ENCODE measurements at regions not wholly inside any gene's neighbourhood (a gene's known extent, or its start where the extent isn't known, plus 50 kb on each side); places are given as distances from the start of the nearest gene placed in this dataset.

DNA sequence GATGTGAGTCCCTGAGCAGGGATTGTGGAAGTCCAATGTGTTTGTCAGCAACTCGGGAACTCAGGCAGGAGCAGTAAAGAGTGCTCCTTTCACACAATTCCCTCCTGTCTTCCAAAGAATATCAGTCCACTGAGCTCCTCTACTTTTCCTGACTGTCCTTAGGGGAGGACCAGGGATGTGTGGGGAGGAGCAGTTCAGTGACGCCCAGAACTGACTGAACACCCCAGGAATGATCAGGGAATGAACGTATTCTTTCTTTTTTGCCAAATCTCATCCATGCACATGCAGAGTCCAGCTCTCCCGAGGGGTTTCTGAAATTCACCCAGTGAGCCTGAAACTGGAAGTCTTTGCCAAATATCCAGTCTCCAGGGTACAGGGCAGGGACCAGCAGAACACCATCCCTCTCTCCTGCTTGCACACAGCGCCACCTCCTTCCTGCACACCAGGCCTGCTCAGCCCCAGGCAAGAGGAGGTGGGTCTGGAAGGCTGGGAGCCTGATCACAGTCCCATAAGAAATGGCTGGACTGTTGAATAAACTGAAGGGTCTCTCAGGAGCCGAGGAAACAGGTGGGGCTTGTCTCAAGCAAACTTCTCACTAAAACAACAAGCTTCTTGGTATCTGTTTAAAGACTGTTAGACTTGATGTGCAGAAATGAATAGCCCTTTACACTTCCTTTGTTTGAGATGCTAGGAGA is 294.7 kb downstream of the C7orf25 start:
- DNase-seq = no peak
- 90 to 100% methylated on average over 2 to 6 of the region's 6 CpGs for WGBS, 2 experiments (ENCODE audit: insufficient coverage in 1 of 2, insufficient read length in 1 of 2)
- Mint-ChIP-seq H3K4me1 (no peaks in the 10 kb centered on the region), H3K36me3 (ENCODE audit: low read depth) (no peaks in the 10 kb centered on the region), H3K27me3 (ENCODE audit: insufficient read depth) (no peaks in the 10 kb centered on the region), H3K4me3 (no peak overlapping the region), H3K27ac (no peak overlapping the region), H3K9me3 (no peaks in the 10 kb centered on the region)
- no peaks in the 10 kb centered on the region for H3K4me1 ChIP-seq (ENCODE audit: control insufficient read depth, insufficient read depth, low read length)
- H3K4me3 ChIP-seq (ENCODE audit: low read length) = no peak overlapping the region
- no peaks in the 10 kb centered on the region for H3K9me3 ChIP-seq (ENCODE audit: control insufficient read depth, low read length)
- H3K27ac ChIP-seq (ENCODE audit: low read depth, low read length) = no peak overlapping the region
- no peaks in the 10 kb centered on the region for H3K27me3 ChIP-seq (ENCODE audit: control insufficient read depth, insufficient read depth, low read length, poor library complexity, severe bottlenecking)
- H3K36me3 ChIP-seq (ENCODE audit: control insufficient read depth, insufficient read depth, low read length) = no peaks in the 10 kb centered on the region
- TF ChIP-seq, protein P1, sequence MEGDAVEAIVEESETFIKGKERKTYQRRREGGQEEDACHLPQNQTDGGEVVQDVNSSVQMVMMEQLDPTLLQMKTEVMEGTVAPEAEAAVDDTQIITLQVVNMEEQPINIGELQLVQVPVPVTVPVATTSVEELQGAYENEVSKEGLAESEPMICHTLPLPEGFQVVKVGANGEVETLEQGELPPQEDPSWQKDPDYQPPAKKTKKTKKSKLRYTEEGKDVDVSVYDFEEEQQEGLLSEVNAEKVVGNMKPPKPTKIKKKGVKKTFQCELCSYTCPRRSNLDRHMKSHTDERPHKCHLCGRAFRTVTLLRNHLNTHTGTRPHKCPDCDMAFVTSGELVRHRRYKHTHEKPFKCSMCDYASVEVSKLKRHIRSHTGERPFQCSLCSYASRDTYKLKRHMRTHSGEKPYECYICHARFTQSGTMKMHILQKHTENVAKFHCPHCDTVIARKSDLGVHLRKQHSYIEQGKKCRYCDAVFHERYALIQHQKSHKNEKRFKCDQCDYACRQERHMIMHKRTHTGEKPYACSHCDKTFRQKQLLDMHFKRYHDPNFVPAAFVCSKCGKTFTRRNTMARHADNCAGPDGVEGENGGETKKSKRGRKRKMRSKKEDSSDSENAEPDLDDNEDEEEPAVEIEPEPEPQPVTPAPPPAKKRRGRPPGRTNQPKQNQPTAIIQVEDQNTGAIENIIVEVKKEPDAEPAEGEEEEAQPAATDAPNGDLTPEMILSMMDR (conservative IDR thresholded peaks at IDR 0.05) = no peak
- H3K9ac ChIP-seq (ENCODE audit: extremely low read depth, low read length, poor library complexity, severe bottlenecking) = no peak overlapping the region

DNA sequence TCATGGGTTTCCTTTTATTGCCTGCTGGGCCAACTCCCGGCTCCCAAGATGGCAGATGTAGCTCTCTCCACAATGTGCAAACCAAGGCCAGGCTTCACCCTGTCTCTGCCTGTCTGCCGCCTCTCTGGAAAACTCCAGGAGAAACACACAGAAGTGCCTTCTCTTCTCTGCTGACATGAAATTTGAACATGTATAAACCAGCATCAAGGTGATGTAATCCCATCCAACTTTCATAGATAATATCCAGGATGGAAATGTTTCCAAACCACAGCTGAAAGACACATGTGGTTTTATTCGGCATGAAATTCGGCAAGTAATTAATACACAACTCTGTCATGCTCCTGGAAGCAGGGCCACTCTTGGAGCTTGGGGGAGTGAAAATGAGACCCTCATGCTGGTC is 297.2 kb downstream of the C7orf25 start:
- 93 to 94% methylated on average over 2 to 4 of the region's 4 CpGs for WGBS, 2 experiments (ENCODE audit: insufficient coverage in 1 of 2, insufficient read length in 1 of 2)
- H3K27ac Mint-ChIP-seq = no peak overlapping the region
- TF ChIP-seq, protein P1 (conservative IDR thresholded peaks at IDR 0.05) = no peak
- DNase-seq = no peak
- H3K36me3 Mint-ChIP-seq (ENCODE audit: low read depth) = no peaks in the 10 kb centered on the region
- H3K36me3 ChIP-seq (ENCODE audit: control insufficient read depth, insufficient read depth, low read length) = no peaks in the 10 kb centered on the region
- H3K27me3 ChIP-seq (ENCODE audit: control insufficient read depth, insufficient read depth, low read length, poor library complexity, severe bottlenecking) = no peaks in the 10 kb centered on the region
- H3K27me3 Mint-ChIP-seq (ENCODE audit: insufficient read depth) = no peaks in the 10 kb centered on the region
- H3K4me3 ChIP-seq (ENCODE audit: low read length) = no peak overlapping the region
- no peaks in the 10 kb centered on the region for H3K9me3 ChIP-seq (ENCODE audit: control insufficient read depth, low read length)
- H3K9me3 Mint-ChIP-seq = no peaks in the 10 kb centered on the region
- no peak overlapping the region for H3K9ac ChIP-seq (ENCODE audit: extremely low read depth, low read length, poor library complexity, severe bottlenecking)
- peaks cover 3% of the 10 kb centered on the region for H3K4me1 Mint-ChIP-seq
- H3K4me3 Mint-ChIP-seq = no peak overlapping the region
- peaks cover 2% of the 10 kb centered on the region for H3K4me1 ChIP-seq (ENCODE audit: control insufficient read depth, insufficient read depth, low read length)
- no peak overlapping the region for H3K27ac ChIP-seq (ENCODE audit: low read depth, low read length)

DNA sequence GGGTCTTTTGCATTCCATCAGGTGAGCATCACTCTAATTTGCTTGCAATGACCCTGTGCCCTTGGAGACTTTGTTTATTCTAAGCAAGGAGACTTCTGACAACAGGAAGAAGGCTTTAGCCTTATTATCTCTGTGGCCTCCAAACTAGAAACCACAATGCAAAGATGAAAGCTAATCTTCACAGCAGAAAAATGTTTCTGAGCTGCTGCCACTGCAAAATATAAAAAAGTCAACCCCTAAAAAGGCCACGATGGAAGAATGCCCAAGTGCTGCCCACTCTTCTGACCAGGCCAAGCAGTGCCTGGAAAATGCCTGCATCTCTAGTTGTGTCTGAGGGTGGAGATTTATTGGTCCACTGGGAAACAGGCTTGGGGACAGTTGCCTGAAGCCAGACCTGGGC is 299.9 kb downstream of the C7orf25 start:
- Mint-ChIP-seq H3K27me3 (ENCODE audit: insufficient read depth) (no peaks in the 10 kb centered on the region), H3K4me3 (no peak overlapping the region), H3K27ac (no peak overlapping the region), H3K4me1 (peaks cover 3% of the 10 kb centered on the region), H3K9me3 (peaks cover 2% of the 10 kb centered on the region), H3K36me3 (ENCODE audit: low read depth) (no peaks in the 10 kb centered on the region)
- no peak for DNase-seq
- Histone ChIP-seq H3K4me1 (ENCODE audit: control insufficient read depth, insufficient read depth, low read length) (peaks cover 2% of the 10 kb centered on the region), H3K4me3 (ENCODE audit: low read length) (no peak overlapping the region), H3K27ac (ENCODE audit: low read depth, low read length) (no peak overlapping the region), H3K9me3 (ENCODE audit: control insufficient read depth, low read length) (no peaks in the 10 kb centered on the region), H3K27me3 (ENCODE audit: control insufficient read depth, insufficient read depth, low read length, poor library complexity, severe bottlenecking) (no peaks in the 10 kb centered on the region), H3K9ac (ENCODE audit: extremely low read depth, low read length, poor library complexity, severe bottlenecking) (no peak overlapping the region), H3K36me3 (ENCODE audit: control insufficient read depth, insufficient read depth, low read length) (no peaks in the 10 kb centered on the region)
- 90% methylated on average over 1 of the region's 1 CpG; no CpG with 5 or more reads in 1 of the 2 experiments for WGBS, 2 experiments (ENCODE audit: insufficient coverage in 1 of 2, insufficient read length in 1 of 2)
- TF ChIP-seq, protein P1 (conservative IDR thresholded peaks at IDR 0.05) = no peak

Measured in endodermal cell (in vitro differentiated cells).